ENCODE measurements at regions not wholly inside any gene's neighbourhood (a gene's known extent, or its start where the extent isn't known, plus 50 kb on each side); places are given as distances from the start of the nearest gene placed in this dataset.
A peak's percentile ranks its signal among the peaks of the same experiment; 100 is the strongest.

- no peak for TF ChIP-seq ZBTB7A (IDR thresholded peaks at IDR 0.05; ENCODE audit: low read depth)
Observed at GRCh38 chr18:70468861-70469547, 180.2 kb downstream of the SOCS6 start.

GRCh38 chr18:70464343-70465114 is 175.7 kb downstream of the SOCS6 start:
- no peak for TF ChIP-seq TCF12 (IDR thresholded peaks at IDR 0.05; ENCODE audit: low read depth)
- TF ChIP-seq EGR1 (IDR thresholded peaks at IDR 0.05) = no peak
- no peak for TF ChIP-seq REST (IDR thresholded peaks at IDR 0.05; ENCODE audit: low read depth)
- no peak for TF ChIP-seq USF1 (IDR thresholded peaks at IDR 0.05)
- peak; percentile 94 for TF ChIP-seq NFIC (IDR thresholded peaks at IDR 0.05)
- TF ChIP-seq TEAD4 (IDR thresholded peaks at IDR 0.05) = peak; percentile 19; the same call in 1 of the 2 replicates

- no peak for TF ChIP-seq USF1 (IDR thresholded peaks at IDR 0.05)
- no peak for TF ChIP-seq REST (IDR thresholded peaks at IDR 0.05; ENCODE audit: low read depth)
- no peak for TF ChIP-seq TEAD4 (IDR thresholded peaks at IDR 0.05)
- TF ChIP-seq NFIC (IDR thresholded peaks at IDR 0.05) = no peak
- no peak for TF ChIP-seq EP300 (IDR thresholded peaks at IDR 0.05; ENCODE audit: borderline replicate concordance)
- TF ChIP-seq RAD21 (IDR thresholded peaks at IDR 0.05; ENCODE audit: low read depth) = no peak
- TF ChIP-seq CEBPB (IDR thresholded peaks at IDR 0.05) = no peak
- TF ChIP-seq CREB1 (IDR thresholded peaks at IDR 0.05; ENCODE audit: low read depth) = no peak
- TF ChIP-seq TAF1 (IDR thresholded peaks at IDR 0.05; ENCODE audit: low read depth) = no peak
- no peak for TF ChIP-seq TCF12 (IDR thresholded peaks at IDR 0.05; ENCODE audit: low read depth)
Observed at GRCh38 chr18:70463085-70463484, 174.2 kb downstream of the SOCS6 start.

- no peak for TF ChIP-seq TEAD4 (IDR thresholded peaks at IDR 0.05)
- TF ChIP-seq NFIC (IDR thresholded peaks at IDR 0.05) = no peak
Observed at GRCh38 chr18:70462078-70462439, 173.2 kb downstream of the SOCS6 start.

- TF ChIP-seq CREB1 (IDR thresholded peaks at IDR 0.05; ENCODE audit: low read depth) (no peak), EGR1 (IDR thresholded peaks at IDR 0.05) (no peak), TAF1 (IDR thresholded peaks at IDR 0.05; ENCODE audit: low read depth) (no peak), NFIC (IDR thresholded peaks at IDR 0.05) (no peak), EP300 (IDR thresholded peaks at IDR 0.05; ENCODE audit: borderline replicate concordance) (no peak), YY1 (IDR thresholded peaks at IDR 0.05; ENCODE audit: low read depth) (no peak), FOXM1 (IDR thresholded peaks at IDR 0.05; ENCODE audit: borderline replicate concordance, low read depth) (no peak), USF1 (IDR thresholded peaks at IDR 0.05) (no peak), TEAD4 (IDR thresholded peaks at IDR 0.05) (no peak), TCF12 (IDR thresholded peaks at IDR 0.05; ENCODE audit: low read depth) (no peak), MAX (IDR thresholded peaks at IDR 0.05) (no peak), CEBPB (IDR thresholded peaks at IDR 0.05) (no peak), REST (IDR thresholded peaks at IDR 0.05; ENCODE audit: low read depth) (no peak), RAD21 (IDR thresholded peaks at IDR 0.05; ENCODE audit: low read depth) (no peak), ZBTB7A (IDR thresholded peaks at IDR 0.05; ENCODE audit: low read depth) (no peak)
Observed at GRCh38 chr18:70461323-70462077, 172.7 kb downstream of the SOCS6 start.

All from Ishikawa (cell line).